ENCODE measurements at regions not wholly inside any gene's neighbourhood (a gene's known extent, or its start where the extent isn't known, plus 50 kb on each side); places are given as distances from the start of the nearest gene placed in this dataset.

GRCh38 chr15:91408476-91409076 is 308.5 kb downstream of the SV2B start:
- BruUV-seq (replicated peaks): no TSS peak
- FAIRE-seq (no peak), DNase-seq (ENCODE audit: extremely low read depth in 1 of 4, low spot score in 3 of 4) (no peak), ATAC-seq (no peak)
- Histone ChIP-seq H3K27ac (ENCODE audit: extremely low read depth, low read depth, low read length) (no peak overlapping the region), H3K4me3 (no peak overlapping the region), H3K9me3 (replicated peaks; ENCODE audit: control insufficient read depth, insufficient read depth, low read depth, low read length) (no peaks in the 10 kb centered on the region), H3K9ac (ENCODE audit: insufficient read depth in 1 of 2, low read depth in 2 of 2, low read length in 2 of 2) (no peak overlapping the region), H3K4me2 (ENCODE audit: insufficient read depth, low read length) (no peak overlapping the region), H3K27me3 (ENCODE audit: control insufficient read depth in 2 of 2, insufficient read depth in 2 of 2, low read length in 2 of 2) (peaks cover 0 to 4% of the 10 kb centered on the region in 2 experiments; a peak in 1 of 5 replicates), H4K20me1 (replicated peaks; ENCODE audit: control insufficient read depth, insufficient read depth, low read length) (no peaks in the 10 kb centered on the region), H2AFZ (ENCODE audit: low read depth, low read length) (no peak overlapping the region), H3K79me2 (ENCODE audit: control insufficient read depth, insufficient read depth, low read length) (no peaks in the 10 kb centered on the region), H3K4me1 (replicated peaks in 1 of 2; ENCODE audit: control insufficient read depth in 2 of 2, insufficient read depth in 2 of 2, low read length in 2 of 2) (no peaks in the 10 kb centered on the region), H3K9me1 (ENCODE audit: control insufficient read depth, insufficient read depth, low read length) (no peaks in the 10 kb centered on the region), H3K36me3 (ENCODE audit: control insufficient read depth, insufficient read depth, low read length) (no peaks in the 10 kb centered on the region)
- intact Hi-C loops (cut with micrococcal nuclease) (no loop called here), in situ Hi-C loops (cut with MboI) (no loop called here)
- ChIA-PET POLR2A (no interaction called here), CTCF (ENCODE audit: low intra/inter-chr PET ratio) (no interaction called here)
- 0% methylated on average over 9 of the region's 9 CpGs for WGBS (ENCODE audit: insufficient coverage, low coverage, missing lambda C conversion rate)
- TF ChIP-seq, protein P1, sequence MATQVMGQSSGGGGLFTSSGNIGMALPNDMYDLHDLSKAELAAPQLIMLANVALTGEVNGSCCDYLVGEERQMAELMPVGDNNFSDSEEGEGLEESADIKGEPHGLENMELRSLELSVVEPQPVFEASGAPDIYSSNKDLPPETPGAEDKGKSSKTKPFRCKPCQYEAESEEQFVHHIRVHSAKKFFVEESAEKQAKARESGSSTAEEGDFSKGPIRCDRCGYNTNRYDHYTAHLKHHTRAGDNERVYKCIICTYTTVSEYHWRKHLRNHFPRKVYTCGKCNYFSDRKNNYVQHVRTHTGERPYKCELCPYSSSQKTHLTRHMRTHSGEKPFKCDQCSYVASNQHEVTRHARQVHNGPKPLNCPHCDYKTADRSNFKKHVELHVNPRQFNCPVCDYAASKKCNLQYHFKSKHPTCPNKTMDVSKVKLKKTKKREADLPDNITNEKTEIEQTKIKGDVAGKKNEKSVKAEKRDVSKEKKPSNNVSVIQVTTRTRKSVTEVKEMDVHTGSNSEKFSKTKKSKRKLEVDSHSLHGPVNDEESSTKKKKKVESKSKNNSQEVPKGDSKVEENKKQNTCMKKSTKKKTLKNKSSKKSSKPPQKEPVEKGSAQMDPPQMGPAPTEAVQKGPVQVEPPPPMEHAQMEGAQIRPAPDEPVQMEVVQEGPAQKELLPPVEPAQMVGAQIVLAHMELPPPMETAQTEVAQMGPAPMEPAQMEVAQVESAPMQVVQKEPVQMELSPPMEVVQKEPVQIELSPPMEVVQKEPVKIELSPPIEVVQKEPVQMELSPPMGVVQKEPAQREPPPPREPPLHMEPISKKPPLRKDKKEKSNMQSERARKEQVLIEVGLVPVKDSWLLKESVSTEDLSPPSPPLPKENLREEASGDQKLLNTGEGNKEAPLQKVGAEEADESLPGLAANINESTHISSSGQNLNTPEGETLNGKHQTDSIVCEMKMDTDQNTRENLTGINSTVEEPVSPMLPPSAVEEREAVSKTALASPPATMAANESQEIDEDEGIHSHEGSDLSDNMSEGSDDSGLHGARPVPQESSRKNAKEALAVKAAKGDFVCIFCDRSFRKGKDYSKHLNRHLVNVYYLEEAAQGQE (IDR thresholded peaks at IDR 0.05; ENCODE audit: borderline replicate concordance): peak; percentile 96
- TF ChIP-seq, protein P1 (CRISPR knock-in tag; IDR thresholded peaks at IDR 0.05; ENCODE audit: low read depth): no peak
- no peak for TF ChIP-seq NFYB (IDR thresholded peaks at IDR 0.05; ENCODE audit: extremely low read depth, insufficient read length)
- TF ChIP-seq, protein P2, sequence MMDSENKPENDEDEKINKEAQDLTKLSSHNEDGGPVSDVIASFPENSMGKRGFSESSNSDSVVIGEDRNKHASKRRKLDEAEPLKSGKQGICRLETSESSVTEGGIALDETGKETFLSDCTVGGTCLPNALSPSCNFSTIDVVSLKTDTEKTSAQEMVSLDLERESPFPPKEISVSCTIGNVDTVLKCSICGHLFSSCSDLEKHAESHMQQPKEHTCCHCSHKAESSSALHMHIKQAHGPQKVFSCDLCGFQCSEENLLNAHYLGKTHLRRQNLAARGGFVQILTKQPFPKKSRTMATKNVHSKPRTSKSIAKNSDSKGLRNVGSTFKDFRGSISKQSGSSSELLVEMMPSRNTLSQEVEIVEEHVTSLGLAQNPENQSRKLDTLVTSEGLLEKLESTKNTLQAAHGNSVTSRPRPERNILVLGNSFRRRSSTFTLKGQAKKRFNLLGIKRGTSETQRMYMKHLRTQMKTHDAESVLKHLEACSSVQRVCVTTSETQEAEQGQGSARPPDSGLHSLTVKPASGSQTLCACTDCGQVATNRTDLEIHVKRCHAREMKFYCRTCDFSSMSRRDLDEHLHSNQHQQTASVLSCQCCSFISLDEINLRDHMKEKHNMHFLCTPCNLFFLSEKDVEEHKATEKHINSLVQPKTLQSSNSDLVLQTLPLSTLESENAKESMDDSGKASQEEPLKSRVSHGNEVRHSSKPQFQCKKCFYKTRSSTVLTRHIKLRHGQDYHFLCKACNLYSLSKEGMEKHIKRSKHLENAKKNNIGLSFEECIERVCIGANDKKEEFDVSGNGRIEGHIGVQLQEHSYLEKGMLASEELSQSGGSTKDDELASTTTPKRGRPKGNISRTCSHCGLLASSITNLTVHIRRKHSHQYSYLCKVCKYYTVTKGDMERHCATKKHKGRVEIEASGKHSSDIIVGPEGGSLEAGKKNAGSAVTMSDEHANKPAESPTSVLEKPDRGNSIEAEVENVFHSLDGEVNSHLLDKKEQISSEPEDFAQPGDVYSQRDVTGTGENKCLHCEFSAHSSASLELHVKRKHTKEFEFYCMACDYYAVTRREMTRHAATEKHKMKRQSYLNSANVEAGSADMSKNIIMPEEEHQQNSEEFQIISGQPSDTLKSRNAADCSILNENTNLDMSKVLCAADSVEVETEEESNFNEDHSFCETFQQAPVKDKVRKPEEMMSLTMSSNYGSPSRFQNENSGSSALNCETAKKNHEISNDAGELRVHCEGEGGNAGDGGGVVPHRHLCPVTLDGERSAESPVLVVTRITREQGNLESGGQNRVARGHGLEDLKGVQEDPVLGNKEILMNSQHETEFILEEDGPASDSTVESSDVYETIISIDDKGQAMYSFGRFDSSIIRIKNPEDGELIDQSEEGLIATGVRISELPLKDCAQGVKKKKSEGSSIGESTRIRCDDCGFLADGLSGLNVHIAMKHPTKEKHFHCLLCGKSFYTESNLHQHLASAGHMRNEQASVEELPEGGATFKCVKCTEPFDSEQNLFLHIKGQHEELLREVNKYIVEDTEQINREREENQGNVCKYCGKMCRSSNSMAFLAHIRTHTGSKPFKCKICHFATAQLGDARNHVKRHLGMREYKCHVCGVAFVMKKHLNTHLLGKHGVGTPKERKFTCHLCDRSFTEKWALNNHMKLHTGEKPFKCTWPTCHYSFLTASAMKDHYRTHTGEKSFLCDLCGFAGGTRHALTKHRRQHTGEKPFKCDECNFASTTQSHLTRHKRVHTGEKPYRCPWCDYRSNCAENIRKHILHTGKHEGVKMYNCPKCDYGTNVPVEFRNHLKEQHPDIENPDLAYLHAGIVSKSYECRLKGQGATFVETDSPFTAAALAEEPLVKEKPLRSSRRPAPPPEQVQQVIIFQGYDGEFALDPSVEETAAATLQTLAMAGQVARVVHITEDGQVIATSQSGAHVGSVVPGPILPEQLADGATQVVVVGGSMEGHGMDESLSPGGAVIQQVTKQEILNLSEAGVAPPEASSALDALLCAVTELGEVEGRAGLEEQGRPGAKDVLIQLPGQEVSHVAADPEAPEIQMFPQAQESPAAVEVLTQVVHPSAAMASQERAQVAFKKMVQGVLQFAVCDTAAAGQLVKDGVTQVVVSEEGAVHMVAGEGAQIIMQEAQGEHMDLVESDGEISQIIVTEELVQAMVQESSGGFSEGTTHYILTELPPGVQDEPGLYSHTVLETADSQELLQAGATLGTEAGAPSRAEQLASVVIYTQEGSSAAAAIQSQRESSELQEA (IDR thresholded peaks at IDR 0.05; ENCODE audit: low read depth): no peak
- no peak for TF ChIP-seq NELFE (IDR thresholded peaks at IDR 0.05; ENCODE audit: insufficient read depth, insufficient read length)
- TF ChIP-seq ZNF217 (CRISPR knock-in tag; IDR thresholded peaks at IDR 0.05): no peak
- TF ChIP-seq HNRNPUL1 (IDR thresholded peaks at IDR 0.05; ENCODE audit: low read length): no peak
